HL-60 (cell line): ENCODE measurements at regions not wholly inside any gene's neighbourhood (a gene's known extent, or its start where the extent isn't known, plus 50 kb on each side); places are given as distances from the start of the nearest gene placed in this dataset.

Experiments used
- CTCF ChIP-seq: IDR thresholded peaks from one replicate; pipeline ENCODE4 v1.5.1; 2011; ENCODE audit warnings: low read length, control low read depth, inconsistent platforms; ENCODE audit not compliant: insufficient read depth
- GABPA ChIP-seq: IDR thresholded peaks from 2 replicates; pipeline ENCODE4 v1.6.1; 2012; ENCODE audit warnings: low read depth
- TF ChIP-seq, protein P1 (sequence below): IDR thresholded peaks from 2 replicates; pipeline ENCODE4 v1.6.1; 2012; ENCODE audit warnings: low read depth; ENCODE audit not compliant: insufficient replicate concordance

DNA sequence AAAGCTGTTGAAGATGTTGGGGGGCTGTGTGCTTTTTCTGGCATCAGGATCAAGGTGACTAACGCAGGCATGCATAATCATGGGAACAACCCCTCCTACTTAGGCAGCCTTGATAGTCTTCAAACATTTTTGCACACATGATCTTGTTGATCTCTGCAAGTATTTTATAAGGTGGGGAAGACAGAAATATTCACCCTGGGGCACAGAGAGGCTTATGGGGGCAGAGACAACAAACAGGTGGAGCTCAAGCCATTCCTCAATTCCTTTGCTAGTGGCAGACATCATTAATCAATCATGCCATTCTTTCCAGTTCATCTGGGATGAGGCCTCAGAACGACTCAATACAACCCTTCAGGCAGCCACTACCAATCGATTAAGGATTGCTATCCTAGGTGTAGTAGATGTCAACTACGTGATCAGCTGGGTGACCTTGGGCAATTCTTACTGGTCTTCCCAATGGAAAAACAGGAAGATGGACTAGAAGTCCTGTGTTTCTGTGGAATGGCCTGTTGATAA is 110.3 kb upstream of the SMAD3 start:
- no peak for TF ChIP-seq CTCF
- TF ChIP-seq GABPA = no peak
- TF ChIP-seq, protein P1, sequence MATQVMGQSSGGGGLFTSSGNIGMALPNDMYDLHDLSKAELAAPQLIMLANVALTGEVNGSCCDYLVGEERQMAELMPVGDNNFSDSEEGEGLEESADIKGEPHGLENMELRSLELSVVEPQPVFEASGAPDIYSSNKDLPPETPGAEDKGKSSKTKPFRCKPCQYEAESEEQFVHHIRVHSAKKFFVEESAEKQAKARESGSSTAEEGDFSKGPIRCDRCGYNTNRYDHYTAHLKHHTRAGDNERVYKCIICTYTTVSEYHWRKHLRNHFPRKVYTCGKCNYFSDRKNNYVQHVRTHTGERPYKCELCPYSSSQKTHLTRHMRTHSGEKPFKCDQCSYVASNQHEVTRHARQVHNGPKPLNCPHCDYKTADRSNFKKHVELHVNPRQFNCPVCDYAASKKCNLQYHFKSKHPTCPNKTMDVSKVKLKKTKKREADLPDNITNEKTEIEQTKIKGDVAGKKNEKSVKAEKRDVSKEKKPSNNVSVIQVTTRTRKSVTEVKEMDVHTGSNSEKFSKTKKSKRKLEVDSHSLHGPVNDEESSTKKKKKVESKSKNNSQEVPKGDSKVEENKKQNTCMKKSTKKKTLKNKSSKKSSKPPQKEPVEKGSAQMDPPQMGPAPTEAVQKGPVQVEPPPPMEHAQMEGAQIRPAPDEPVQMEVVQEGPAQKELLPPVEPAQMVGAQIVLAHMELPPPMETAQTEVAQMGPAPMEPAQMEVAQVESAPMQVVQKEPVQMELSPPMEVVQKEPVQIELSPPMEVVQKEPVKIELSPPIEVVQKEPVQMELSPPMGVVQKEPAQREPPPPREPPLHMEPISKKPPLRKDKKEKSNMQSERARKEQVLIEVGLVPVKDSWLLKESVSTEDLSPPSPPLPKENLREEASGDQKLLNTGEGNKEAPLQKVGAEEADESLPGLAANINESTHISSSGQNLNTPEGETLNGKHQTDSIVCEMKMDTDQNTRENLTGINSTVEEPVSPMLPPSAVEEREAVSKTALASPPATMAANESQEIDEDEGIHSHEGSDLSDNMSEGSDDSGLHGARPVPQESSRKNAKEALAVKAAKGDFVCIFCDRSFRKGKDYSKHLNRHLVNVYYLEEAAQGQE = no peak
